GM12878 (cell line): ENCODE measurements at regions not wholly inside any gene's neighbourhood (a gene's known extent, or its start where the extent isn't known, plus 50 kb on each side); places are given as distances from the start of the nearest gene placed in this dataset.
"Not testable (repeated sequence)": the region's sequence is repeated elsewhere in the genome, so short reads cannot be mapped to it uniquely, and the experiment has no call there.

ENCODE experiments used
- ATAC-seq: fragments of 200-7000 bp; cut with Tn5 transposase; 3 replicates; pipeline ENCODE4 v1.9.1; 2020; ENCODE audit warnings: mild to moderate bottlenecking, moderate library complexity
- BruUV-seq: library from RNA; stranded (reverse); fragments of 400-500 nt; replicated peaks from 2 replicates; lab custom pipeline; 2021; lab: Mats Ljungman, UMichigan
- CTCF ChIA-PET: fragments of 300-600 bp; sonication (Branson Sonifier 250); formaldehyde crosslinking; extraction: SDS; loops from one replicate; lab custom pipeline; 2021; ENCODE audit warnings: inconsistent platforms; lab: Yijun Ruan, JAX
- POLR2A ChIA-PET: fragments of 350-600 bp; formaldehyde crosslinking; extraction: SDS; loops from one replicate; lab custom pipeline; 2021; ENCODE audit warnings: inconsistent platforms; lab: Charles Lee
- RAD21 ChIA-PET: fragments of 300-600 bp; sonication (Branson Sonifier 250); formaldehyde crosslinking; loops from one replicate; lab custom pipeline; 2023; ENCODE audit warnings: antibody characterized with exemption; ENCODE audit not compliant: unreplicated experiment; lab: Charles Lee
- SMC1A ChIA-PET: fragments of 300-600 bp; sonication (Branson Sonifier 250); formaldehyde crosslinking; loops from one replicate; lab custom pipeline; 2023; ENCODE audit not compliant: unreplicated experiment, uncharacterized antibody; lab: Charles Lee
- DNase-seq: peaks from one replicate; pipeline ENCODE4 v3.0.0-alpha.2; 2011; ENCODE audit warnings: low read depth, low spot score
- FAIRE-seq: peaks from 3 replicates; lab custom pipeline; 2011; peaks lifted over from hg19 to GRCh38; lab: Jason Lieb, UNC
- H2AFZ ChIP-seq: 2 replicates; pipeline ENCODE4 v1.6.0; 2011; ENCODE audit warnings: low read depth, low read length, control low read depth; ENCODE audit not compliant: control insufficient read depth
- H3K27ac ChIP-seq: 2 replicates; pipeline ENCODE4 v1.5.1; 2011; ENCODE audit warnings: control low read depth; ENCODE audit not compliant: control insufficient read depth, insufficient read depth
- H3K27me3 ChIP-seq, 2 experiments: replicated peaks in 1 of 2; 2 replicates each; pipeline versions ENCODE4 v1.6.0 to v1.6.1; 2011; ENCODE audit warnings: low read length in 1 of 2; ENCODE audit not compliant: control insufficient read depth in 2 of 2, insufficient read depth in 2 of 2
- H3K36me3 ChIP-seq, 2 experiments: 2 replicates each; pipeline ENCODE4 v1.5.1; 2011; ENCODE audit warnings: low read length in 1 of 2; ENCODE audit not compliant: control insufficient read depth in 2 of 2, insufficient read depth in 2 of 2
- H3K4me1 ChIP-seq: 2 replicates; pipeline ENCODE4 v1.6.1; 2011; ENCODE audit warnings: mild to moderate bottlenecking, low read length, moderate library complexity, mixed read lengths; ENCODE audit not compliant: control insufficient read depth, insufficient read depth
- H3K4me2 ChIP-seq: 2 replicates; pipeline ENCODE4 v1.6.0; 2011; ENCODE audit warnings: control low read depth; ENCODE audit not compliant: control insufficient read depth, insufficient read depth
- H3K4me3 ChIP-seq: fragments of 200-600 bp; sonication (generic); 2 replicates; pipeline ENCODE4 v1.5.1; 2016
- H3K79me2 ChIP-seq: 2 replicates; pipeline ENCODE4 v1.6.0; 2011; ENCODE audit warnings: low read length; ENCODE audit not compliant: control insufficient read depth, insufficient read depth
- H3K9ac ChIP-seq: 2 replicates; pipeline ENCODE4 v1.8.0; 2011; ENCODE audit warnings: low read length, control low read depth, mixed read lengths; ENCODE audit not compliant: control insufficient read depth, insufficient read depth
- H3K9me3 ChIP-seq: replicated peaks from 3 replicates; pipeline ENCODE4 v1.5.1; 2011; ENCODE audit warnings: mild to moderate bottlenecking, low read length; ENCODE audit not compliant: control insufficient read depth, insufficient read depth
- H4K20me1 ChIP-seq: 2 replicates; pipeline ENCODE4 v1.6.0; 2011; ENCODE audit not compliant: control insufficient read depth, insufficient read depth
- GABPA ChIP-seq: IDR thresholded peaks from 2 replicates; pipeline ENCODE4 v1.6.1; 2014; ENCODE audit warnings: antibody characterized with exemption, low read depth, mild to moderate bottlenecking, inconsistent platforms
- RBBP5 ChIP-seq: fragments of 200-600 bp; sonication (generic); conservative IDR thresholded peaks from 2 replicates; pipeline ENCODE4 v1.6.1; 2016
- SMARCA5 ChIP-seq: fragments of 450-650 bp; IDR thresholded peaks from 2 replicates; pipeline ENCODE4 v1.6.1; 2017; ENCODE audit warnings: mild to moderate bottlenecking
- TARDBP ChIP-seq: IDR thresholded peaks from 2 replicates; pipeline ENCODE4 v1.6.1; 2016; ENCODE audit warnings: borderline replicate concordance
- WGBS: methylation state at CpG from one replicate; pipeline ENCODE4 v1.1.6; 2016; ENCODE audit warnings: low lambda C conversion rate; ENCODE audit not compliant: insufficient replicate concordance, insufficient coverage; ENCODE audit errors: missing lambda C conversion rate; 5-methylcytosine and 5-hydroxymethylcytosine counted together
- in situ Hi-C: fragments of 300-500 bp; cut with MboI; formaldehyde crosslinking; loops from 9 replicates; pipeline ENCODE4 v1.14.3; 2018; ENCODE audit warnings: mixed read lengths
- intact Hi-C: fragments of 100-400 bp; cut with micrococcal nuclease; formaldehyde crosslinking; loops from one replicate; pipeline ENCODE4 v1.14.2; 2022; ENCODE audit not compliant: unreplicated experiment
- TF ChIP-seq, protein P1 (sequence below): fragments of 450-650 bp; formaldehyde crosslinking; IDR thresholded peaks from 2 replicates; pipeline ENCODE4 v1.4.0; 2020; ENCODE audit warnings: mild to moderate bottlenecking, moderate library complexity

DNA sequence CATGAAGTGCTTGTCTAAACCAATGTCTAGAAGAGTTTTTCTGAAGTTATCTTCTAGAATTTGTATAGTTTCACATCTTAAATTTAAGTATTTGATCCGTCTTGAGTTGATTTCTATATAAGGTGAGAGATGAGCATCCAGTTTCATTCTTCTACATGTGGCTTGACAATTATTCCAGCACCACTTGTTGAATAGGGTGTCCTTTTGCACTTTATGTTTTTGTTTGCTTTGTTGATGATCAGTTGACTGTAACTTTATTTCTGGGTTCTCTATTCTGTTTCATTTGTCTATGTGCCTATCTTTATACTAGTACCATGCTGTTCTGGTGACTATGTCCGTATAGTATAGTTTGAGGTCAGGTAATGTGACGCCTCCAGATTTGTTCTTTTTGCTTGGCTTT lies 426.6 kb upstream of the CHRM2 start:
- no peak for TF ChIP-seq RBBP5
- no peak for TF ChIP-seq SMARCA5
- no peak for TF ChIP-seq GABPA
- TF ChIP-seq, protein P1, sequence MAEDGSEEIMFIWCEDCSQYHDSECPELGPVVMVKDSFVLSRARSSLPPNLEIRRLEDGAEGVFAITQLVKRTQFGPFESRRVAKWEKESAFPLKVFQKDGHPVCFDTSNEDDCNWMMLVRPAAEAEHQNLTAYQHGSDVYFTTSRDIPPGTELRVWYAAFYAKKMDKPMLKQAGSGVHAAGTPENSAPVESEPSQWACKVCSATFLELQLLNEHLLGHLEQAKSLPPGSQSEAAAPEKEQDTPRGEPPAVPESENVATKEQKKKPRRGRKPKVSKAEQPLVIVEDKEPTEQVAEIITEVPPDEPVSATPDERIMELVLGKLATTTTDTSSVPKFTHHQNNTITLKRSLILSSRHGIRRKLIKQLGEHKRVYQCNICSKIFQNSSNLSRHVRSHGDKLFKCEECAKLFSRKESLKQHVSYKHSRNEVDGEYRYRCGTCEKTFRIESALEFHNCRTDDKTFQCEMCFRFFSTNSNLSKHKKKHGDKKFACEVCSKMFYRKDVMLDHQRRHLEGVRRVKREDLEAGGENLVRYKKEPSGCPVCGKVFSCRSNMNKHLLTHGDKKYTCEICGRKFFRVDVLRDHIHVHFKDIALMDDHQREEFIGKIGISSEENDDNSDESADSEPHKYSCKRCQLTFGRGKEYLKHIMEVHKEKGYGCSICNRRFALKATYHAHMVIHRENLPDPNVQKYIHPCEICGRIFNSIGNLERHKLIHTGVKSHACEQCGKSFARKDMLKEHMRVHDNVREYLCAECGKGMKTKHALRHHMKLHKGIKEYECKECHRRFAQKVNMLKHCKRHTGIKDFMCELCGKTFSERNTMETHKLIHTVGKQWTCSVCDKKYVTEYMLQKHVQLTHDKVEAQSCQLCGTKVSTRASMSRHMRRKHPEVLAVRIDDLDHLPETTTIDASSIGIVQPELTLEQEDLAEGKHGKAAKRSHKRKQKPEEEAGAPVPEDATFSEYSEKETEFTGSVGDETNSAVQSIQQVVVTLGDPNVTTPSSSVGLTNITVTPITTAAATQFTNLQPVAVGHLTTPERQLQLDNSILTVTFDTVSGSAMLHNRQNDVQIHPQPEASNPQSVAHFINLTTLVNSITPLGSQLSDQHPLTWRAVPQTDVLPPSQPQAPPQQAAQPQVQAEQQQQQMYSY, result no peak
- TF ChIP-seq TARDBP, result no peak
- no peak overlapping the region for H3K4me3 ChIP-seq
- no peak overlapping the region for H3K27ac ChIP-seq
- H3K79me2 ChIP-seq, result no peaks in the 10 kb centered on the region
- no peak for ATAC-seq
- no peak for DNase-seq
- no peak overlapping the region for H3K4me2 ChIP-seq
- H3K36me3 ChIP-seq, result no peaks in the 10 kb centered on the region
- CTCF ChIA-PET, result no interaction called here
- no peaks in the 10 kb centered on the region for H3K4me1 ChIP-seq
- H3K9me3 ChIP-seq, result no peaks in the 10 kb centered on the region
- RAD21 ChIA-PET, result no interaction called here
- WGBS, result 53% methylated on average over 3 of the region's 3 CpGs
- no peak overlapping the region for H3K9ac ChIP-seq
- in situ Hi-C loops, result no loop called here
- no peaks in the 10 kb centered on the region for H3K27me3 ChIP-seq
- no peak for FAIRE-seq
- H4K20me1 ChIP-seq, result no peaks in the 10 kb centered on the region
- intact Hi-C loops, result no loop called here
- POLR2A ChIA-PET, result no interaction called here
- SMC1A ChIA-PET, result no interaction called here
- BruUV-seq, result no TSS peak
- H2AFZ ChIP-seq, result no peak overlapping the region

DNA sequence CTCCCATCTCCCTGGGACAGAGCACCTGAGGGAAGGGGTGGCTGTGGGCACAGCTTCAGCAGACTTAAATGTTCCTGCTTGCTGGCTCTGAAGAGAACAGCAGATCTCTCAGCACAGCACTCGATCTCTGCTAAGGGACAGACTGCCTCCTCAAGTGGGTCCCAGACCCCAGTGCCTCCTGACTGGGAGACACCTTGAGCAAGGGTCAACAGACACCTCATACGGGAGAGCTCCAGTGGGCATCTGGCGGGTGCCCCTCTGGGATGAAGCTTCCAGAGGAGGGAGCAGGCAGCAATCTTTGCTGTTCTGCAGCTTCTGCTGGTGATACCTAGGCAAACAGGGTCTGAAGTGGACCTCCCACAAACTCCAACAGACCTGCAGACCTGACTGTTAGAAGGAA lies 436.7 kb upstream of the CHRM2 start:
- H3K9me3 ChIP-seq, H3K27me3 ChIP-seq, H3K36me3 ChIP-seq, H2AFZ ChIP-seq, in situ Hi-C loops, CTCF ChIA-PET, SMC1A ChIA-PET, POLR2A ChIA-PET, H3K9ac ChIP-seq, RAD21 ChIA-PET, FAIRE-seq, ATAC-seq, BruUV-seq, H3K79me2 ChIP-seq, H4K20me1 ChIP-seq, H3K27ac ChIP-seq, H3K4me3 ChIP-seq, DNase-seq, intact Hi-C loops, H3K4me2 ChIP-seq, H3K4me1 ChIP-seq: not testable (repeated sequence)
- WGBS, result 51% methylated on average over 3 of the region's 3 CpGs
